Stimulated activated CD4-positive, alpha-beta T cell treated with anti-CD3 and anti-CD28 coated beads, TNF-alpha, amount 100 ng/mL, for 4 hours (primary cell): ENCODE measurements at regions not wholly inside any gene's neighbourhood (a gene's known extent, or its start where the extent isn't known, plus 50 kb on each side); places are given as distances from the start of the nearest gene placed in this dataset.
A peak's percentile ranks its signal among the peaks of the same experiment; 100 is the strongest.
"Not testable (repeated sequence)": the region's sequence is repeated elsewhere in the genome, so short reads cannot be mapped to it uniquely, and the experiment has no call there.

Experiments used
- DNase-seq, 3 experiments: peaks; one replicate each; pipeline ENCODE4 v3.0.0-alpha.2; 2020; ENCODE audit warnings: low read depth in 3 of 3

DNA sequence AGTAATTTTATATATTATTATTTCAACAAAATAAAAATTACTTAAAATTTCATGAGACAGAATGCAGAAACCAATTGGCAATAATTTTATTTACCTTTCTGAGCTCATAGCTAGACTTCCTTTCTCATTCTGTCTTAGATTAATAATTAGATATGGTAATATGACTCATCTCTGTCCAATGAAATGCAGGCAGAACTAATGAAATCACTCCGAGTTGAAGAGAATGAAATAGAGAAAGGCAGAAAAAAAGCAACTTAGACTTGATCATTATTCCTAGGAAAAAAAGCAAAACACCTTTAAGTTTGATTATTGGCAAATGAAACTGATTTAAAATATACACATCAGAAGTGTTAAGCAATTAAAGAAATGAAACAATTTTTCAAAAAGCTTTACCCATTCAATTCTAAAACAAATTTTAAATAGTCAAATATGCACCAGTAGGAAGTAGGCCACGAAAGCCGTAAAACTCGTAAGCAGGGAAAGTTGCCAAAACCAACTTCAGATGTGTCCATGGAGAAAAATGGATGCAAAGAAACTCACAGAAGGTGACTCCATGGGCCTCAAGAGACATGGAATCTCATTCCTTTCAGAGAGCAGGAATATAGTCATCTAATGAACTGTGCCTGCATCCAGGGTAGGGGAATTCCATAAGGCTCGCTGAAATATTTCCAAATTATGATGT lies 293.8 kb upstream of the RGS17 start:
- no peak for DNase-seq

DNA sequence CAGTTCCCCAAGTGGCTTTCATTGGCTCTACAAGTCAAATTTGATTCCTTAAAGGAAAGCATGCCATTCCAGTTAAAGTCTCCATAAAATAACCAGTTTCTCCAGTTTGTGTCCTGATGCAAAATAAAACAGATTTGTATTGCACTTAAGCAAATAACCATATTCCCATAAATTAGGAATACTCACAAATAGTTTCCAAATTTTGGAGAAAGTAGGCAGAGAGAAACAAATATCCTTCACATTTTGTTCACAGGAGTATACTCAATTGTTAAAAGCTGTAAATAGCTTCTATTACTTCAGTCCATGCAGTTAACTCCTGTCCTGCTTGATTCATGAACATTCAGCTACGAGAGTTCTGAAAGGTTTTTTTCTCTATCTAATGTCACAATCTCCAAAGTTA lies 281.4 kb upstream of the RGS17 start:
- no peak for DNase-seq

DNA sequence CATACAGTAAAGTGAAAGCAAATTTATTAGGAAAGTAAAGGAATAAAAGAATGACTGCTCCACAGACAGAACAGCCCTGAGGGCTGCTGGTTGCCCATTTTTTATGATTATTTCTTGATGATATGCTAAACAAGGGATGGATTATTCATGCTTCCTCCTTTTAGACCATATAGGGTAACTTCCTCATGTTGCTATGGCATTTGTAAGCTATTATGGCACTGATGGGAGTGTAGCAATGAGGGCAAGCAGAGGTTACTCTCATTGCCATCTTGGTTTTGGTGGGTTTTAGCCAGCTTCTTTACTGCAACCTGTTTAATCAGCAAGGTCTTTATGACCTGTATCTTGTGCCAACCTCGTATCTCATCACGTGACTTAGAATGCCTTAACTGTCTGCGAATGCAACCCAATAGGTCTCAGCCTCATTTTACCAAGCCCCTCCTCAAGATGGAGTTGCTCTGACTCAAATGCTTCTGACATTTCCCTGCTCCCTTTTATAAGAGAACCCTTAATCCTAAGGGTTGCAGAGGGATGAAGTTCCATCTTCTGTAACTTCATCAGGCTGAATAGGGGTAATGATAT lies 280.1 kb upstream of the RGS17 start:
- DNase-seq = no peak

DNA sequence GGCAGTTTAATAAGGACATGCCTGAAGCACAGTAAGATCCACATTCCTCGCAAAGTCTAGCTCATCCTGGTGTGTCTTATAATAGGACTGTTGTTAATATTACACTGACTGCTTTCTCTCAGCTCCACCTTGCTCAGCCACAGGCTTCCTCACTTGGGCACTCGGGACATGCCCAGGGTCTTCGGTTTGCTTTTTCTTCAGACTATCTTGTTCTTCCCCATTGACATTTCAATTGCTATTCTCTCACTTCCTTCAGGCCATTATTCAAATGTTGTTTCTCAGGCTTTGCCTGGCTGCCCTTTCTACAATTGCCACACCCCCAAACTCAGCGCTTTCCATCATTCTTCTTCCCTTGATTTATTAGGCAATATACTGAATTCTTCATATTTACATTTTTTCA lies 274.8 kb upstream of the RGS17 start:
- no peak for DNase-seq

DNA sequence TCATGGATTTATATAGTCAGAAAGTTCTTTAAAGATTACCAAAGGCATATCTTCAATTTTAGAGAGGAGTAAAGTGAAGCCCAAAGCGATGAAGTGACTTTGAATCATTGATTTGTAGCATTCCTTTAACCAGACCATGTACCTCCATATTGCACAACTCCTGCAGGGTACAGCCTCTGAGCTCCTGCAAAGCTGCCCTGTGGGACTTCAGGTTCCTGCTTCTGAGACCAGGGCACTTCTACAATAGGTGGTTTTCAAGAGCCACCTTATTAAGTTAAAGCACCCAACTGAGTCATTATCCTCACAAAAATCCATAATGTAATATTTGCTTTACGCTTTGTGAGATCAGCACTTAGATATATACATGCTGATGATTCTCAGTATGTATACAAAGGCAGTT lies 270.7 kb upstream of the RGS17 start:
- no peak for DNase-seq

DNA sequence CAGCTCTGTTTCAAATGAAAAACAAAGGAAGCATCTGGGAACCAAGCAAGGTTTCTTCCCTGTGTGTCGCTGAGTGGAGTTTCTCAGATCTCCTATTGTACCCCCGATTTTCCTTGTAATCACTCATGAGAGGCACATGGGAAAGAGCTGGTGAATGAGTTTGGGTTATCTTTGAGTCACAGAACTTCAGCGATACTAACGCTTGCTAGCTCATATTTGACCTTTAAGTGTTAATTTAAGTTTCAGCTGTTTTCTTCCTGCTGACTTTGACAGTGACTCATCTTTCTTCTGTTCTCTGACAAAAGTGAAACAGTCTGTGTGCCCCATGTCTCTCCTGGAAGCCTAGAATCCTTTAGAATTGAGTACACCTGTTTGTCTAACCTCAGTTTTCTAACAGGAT lies 261.1 kb upstream of the RGS17 start:
- DNase-seq = no peak

DNA sequence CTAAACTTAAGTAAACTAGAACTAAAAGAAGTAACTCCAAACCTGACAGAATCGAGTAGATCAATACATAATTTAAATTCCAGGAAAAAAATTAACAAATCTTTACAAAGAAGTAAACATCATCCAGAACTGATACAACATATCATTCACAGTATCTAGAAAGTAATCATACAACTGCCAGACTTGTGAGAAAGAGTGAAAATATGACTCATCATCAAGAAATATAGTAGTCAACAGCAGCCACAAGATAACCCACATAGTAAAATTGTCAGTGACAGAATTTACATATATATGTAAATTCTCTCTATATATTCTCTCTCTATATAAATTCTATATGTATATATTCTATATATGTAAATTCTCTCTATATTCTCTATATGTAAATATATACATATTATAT lies 242.8 kb upstream of the RGS17 start:
- DNase-seq = no peak

DNA sequence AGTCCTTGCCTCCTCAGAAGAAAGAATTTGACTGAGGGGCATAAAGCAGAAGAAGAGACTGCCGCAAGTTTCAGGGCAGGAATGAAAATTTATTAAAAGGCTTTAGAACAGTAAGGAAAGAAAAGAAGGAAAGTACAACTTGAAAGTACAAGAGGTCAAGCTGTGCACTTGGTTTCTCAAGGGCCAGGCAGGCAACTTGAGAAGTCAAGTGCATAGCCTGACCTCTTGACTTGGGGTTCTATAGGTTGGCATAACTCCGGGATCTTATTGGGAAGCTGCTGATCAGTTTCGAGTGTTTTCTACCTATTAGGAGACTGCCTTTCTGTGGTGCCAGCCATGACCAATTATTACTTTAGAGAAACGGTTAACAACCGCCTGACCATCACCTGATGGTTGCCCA lies 237.0 kb upstream of the RGS17 start:
- no peak for DNase-seq

DNA sequence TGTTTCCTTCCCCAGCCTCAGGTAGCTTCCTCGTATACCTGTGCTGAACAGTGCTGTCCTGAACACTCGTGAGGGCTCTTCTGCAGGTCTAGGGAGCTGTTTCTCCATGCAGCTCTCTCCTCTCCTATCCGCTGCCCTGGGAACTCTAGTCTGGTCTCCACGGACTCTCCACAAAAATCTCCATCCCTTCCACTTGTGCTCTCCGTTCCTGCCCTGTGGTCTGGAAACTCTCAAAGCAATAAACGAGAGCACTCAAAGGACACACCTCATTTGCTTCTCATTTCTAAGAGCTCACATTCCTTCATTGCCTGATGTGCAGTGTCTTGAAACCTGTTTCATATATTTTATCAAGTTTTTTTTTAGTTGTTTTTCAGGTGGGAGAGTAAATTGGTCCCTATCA lies 235.9 kb upstream of the RGS17 start:
- no peak for DNase-seq

DNA sequence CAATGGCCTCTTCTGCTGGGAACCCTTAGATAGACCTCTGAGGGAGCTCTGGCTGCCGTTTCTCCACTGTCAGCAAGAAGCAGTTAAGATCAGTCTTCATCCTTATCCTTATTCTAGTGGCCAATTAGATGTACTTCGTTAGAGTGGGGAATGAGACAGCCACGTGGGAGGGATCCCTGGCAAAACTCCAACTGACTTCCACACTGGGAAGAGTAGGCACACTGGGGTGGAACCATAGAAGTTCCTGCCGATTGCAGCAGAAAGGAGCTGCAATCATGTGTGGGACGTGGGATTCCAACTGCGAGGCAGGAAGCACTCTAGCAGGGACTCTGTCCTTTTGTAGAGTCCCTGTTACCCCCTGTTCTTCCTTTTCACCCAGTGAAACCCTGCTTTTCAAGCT lies 226.3 kb upstream of the RGS17 start:
- no peak for DNase-seq

DNA sequence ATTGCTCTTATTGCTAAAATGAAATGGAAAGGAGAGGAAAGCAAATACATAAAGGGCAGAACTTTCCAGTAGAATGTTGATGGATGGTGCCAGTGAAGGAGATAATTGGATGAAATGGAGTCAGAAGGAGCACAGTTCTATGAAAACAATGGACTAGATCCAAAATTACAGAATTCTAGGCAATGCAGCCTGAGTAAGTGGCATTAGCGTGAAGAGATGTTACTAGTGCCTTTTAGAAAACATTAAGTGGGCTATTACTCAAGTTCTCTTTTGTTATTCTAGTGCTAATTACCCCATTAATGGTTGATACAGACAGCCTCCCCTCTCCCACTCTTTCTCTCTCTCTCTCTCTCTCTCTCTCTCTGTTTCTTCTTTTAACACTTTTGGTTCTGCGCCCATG lies 209.5 kb upstream of the RGS17 start:
- no peak for DNase-seq

DNA sequence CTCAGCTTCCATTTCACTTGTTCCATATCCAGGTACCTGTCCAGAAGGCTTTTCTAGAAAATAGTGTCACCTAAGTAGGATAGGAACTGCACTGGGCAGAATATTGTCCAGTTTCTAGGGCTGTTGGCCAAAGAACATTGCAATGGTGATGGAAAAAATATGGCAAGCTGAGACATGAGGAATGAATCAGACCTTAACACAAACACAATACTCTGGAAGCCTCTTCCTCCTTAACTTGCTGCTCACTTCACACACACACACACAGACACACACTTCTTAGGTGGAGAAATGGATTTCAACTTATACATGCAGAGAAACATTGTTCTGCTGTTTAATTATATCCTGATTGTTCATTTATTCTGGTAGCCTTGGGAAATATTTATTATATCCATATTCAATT lies 203.0 kb upstream of the RGS17 start:
- DNase-seq = no peak

DNA sequence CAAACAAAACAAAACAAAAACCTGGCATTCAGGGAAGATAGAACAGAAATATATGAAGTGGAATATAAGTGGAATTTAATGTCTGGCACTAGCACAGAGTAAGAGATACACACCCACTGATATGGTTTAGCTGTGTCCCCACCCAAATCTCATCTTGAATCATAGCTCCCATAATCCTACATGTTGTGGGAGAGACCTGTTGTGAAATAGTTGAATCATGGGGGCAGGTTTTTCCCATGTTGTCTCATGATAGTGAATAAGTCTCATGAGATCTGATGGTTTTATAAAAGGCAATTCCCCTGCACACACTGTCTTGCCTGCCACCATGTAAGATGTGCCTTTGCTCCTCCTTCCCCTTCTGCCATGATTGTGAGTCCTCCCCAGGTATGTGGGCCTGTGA lies 200.1 kb upstream of the RGS17 start:
- not testable (repeated sequence) for DNase-seq

DNA sequence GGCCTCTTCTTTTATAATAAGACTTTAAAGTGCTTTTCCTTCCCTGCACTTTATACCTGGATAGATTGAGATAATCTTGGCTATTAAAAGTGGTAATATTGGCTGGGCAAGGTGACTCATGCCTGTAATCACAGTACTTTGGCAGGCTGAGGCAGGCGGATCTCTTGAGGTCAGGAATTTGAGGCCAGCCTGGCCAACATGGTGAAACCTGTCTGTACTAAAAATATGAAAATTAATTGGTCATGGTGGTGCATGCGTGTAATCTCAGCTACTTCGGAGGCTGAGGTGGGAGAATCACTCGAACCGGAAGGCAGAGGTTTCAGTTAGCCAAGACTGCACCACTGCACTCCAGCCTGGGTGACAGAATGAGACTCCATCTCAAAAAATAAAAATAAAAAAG lies 197.1 kb upstream of the RGS17 start:
- DNase-seq = no peak

DNA sequence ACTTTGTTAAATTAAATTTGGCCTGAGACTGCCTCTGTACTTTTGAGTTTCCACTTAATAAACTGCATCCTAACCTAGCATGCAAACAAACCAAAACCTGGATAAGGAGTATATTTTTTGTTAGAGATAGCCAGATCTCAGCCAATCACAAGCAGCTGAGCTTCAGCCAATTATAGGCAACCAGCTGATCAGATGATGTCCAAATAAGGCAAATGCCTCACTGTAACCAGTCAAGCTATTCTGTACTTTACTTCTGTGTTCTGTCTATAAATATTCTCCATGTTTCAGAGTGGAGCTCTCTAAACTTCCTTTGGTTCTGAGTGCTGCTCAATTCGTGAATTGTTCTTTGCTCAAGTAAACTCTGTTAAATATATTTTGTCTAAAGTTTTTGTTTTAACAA lies 194.6 kb upstream of the RGS17 start:
- no peak for DNase-seq

DNA sequence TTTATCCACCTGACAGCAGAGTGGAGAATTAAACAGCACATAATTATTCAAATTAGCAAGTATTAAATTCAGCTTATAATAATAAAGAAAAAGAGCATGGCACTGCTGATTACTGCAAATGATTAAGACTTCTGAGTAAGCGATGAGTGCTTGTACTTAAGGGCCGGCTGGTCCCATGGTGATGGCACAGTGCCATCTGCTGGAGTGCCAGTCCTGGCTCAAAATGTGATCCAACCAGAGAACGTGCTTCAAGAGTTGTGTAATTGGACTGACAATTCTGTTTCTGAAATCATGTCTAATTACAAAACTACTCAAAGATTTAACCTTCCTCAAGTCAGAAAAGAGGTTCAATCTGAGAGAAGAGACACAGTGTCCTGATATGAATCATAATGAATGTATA lies 181.6 kb upstream of the RGS17 start:
- peak in 1 of 3 experiments; percentile 1 for DNase-seq

DNA sequence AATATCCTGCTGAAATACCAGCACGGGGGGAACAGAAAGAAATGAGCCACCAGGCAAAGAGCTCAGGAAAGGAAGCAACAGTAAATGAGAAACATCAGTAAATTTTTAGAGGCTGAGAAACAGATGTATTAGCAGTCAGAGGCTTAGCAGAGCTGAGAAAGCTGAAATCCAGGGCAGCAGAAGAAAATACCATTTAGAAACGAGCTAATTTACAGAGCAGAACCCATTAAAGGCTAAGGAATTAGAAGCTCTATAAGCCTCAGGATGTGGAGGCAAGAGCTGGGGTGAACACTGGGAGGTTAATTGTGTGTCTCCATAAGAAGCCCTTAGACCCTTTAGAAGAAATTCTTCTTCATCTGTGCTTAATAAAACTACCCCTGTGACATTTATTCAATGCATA lies 178.6 kb upstream of the RGS17 start:
- DNase-seq = no peak

DNA sequence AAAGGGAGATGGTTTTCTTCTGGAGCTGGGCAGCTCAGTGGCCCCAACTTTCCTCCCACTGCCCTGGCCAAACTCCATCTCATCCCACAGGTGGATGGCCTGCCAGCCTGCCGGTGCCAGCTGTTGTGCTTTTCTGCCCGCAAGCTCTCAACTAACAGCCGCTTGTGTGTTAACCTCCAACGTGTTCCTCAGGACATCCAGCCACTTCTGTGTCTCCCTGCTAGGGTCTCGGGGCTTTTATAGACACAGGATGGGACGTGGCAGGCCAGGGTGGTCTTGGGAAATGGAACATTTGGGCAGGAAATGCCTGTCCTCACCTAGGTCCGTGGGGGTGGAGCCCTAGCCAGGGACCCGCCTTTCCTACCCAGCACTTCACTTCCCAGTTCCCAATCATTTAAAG lies 171.1 kb upstream of the RGS17 start:
- no peak for DNase-seq

DNA sequence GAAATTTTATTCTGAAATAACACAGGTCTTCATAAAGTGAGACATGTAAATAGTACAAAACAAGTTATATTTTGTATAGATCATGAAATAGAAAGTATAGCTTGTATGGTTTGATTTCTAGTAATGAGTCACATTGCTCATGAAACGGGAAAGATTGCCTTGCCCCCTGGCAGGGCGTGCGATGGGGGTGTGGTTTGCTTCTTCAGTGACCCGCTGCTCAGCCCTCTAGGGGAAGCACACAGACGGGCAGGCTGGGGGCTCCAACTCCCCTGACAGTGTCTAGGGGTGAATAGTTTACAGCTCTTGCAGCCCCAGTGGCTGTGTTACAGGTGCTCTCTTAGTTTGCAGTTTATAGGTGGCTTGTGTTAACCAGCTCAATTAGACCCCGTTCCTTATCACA lies 170.5 kb upstream of the RGS17 start:
- DNase-seq = no peak

DNA sequence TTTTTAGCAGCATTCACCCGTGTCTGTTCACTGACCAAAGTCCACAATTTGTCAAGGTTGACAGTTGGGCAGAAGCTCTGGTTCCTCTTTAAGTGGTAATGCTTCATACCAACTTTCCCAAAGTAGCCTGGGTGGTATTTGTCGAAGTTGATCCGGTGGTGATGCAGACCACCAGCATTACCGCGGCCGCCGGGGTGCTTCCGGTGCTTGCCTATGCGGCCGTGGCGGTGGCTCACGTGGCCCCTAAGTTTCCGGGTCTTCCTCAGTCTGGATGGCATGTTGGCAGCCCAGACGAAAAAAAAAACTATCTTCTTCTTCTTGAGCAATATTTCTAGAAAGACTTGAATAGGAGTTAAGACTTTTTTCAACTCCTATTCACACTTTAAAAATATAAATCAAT lies 151.4 kb upstream of the RGS17 start:
- not testable (repeated sequence) for DNase-seq

DNA sequence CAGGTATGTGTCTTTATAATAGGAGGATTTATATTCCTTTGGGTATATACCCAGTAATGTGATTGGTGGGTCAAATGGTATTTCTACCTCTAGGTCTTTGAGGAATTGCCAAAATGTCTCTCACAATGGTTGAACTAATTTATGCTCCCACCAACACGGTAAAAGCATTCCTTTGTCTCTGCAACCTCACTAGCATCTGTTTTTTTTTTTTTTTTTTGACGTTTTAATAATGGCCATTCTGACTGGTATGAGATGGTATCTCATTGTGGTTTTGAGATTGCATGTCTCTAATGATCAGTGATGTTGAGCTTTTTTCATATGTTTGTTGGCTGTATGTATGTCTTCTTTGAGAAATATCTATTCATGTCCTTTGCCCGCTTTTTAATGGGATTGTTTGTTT lies 144.9 kb upstream of the RGS17 start:
- DNase-seq = no peak

DNA sequence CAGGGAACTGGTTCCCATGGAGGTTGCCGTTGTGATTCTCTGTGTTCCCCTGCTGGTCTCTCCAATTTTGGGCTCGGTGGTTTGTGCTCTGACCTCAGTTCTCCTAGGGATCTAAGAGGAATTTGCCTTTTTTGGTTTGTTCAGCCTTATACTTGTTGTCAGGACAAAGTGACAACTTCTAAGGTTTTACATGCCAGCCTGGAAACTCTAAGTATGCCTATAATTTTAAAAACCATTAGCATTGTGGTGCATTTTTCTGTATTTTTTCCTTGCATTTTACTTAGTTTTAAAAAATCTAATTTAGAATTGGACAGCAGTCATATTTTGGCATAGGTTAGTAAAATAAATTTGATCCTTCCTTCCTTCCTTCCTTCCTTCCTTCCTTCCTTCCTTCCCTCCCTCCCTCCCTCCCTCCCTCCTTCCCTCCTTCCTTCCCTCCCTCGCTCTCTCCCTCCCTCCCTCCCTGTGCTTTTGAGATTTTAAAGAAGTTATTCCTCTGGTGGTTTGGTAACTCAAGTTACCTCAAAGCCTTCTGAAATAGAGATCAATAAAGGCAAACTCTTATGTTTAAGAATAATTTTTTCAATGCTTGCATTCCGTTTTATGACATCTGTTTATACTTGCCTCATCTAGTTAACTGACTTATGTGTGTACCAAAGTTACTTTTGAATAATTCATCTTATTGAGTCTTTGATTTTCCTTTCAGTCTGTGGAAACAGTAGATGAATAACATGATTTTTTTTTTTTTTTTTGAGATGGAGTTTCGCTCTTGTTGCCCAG lies 141.3 kb upstream of the RGS17 start:
- DNase-seq = no peak

DNA sequence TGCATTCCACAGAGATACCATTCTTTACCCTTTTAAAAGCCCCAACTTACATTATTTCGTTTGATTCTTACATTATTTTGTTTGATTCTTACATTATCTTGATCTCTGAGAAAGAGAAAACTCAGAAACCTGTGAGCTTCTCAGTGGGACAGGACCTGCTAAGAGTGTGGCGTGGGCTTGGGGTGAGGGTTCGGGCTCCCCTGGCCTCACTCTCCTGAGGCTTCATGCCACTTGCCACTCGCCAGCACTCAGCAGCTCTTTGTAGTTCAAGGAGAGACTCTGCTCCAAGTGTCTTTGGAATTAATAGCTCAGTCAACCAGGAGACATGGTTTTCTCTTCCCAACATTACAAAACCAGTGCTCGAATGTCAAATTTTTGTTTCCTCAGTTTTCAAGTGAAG lies 132.4 kb upstream of the RGS17 start:
- DNase-seq = no peak
